GM20000 (cell line): ENCODE measurements at regions not wholly inside any gene's neighbourhood (a gene's known extent, or its start where the extent isn't known, plus 50 kb on each side); places are given as distances from the start of the nearest gene placed in this dataset.

Source experiments
- DNase-seq: peaks from one replicate; pipeline ENCODE4 v3.0.0; 2012; ENCODE audit warnings: low spot score
- CTCF ChIP-seq: IDR thresholded peaks from 2 replicates; pipeline ENCODE4 v1.5.1; 2012; ENCODE audit warnings: mild to moderate bottlenecking, control low read depth; ENCODE audit errors: extremely low read depth, missing control alignments

DNA sequence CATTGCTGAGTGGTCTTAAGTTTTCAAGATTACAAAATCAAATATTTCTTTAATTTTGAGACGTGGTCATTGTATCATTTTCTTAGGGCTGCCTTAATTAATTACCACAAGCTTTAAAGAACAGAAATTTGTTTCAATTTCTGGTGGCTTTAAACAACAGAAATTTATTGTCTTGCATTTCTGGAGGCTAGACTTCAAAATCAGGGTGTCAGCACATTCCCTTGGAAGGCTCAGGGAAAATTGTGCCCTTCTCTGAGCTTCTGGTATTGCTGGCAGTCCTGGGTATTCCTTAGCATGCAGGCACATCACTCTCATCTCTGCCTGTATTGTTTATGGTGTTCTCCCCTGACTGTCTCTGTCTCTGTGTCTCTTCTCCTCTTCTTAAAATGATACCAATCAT is 76.0 kb upstream of the PCSK2 start:
- no peak for TF ChIP-seq CTCF
- DNase-seq: no peak

- no peak for DNase-seq
Measured at GRCh38 chr20:17155401-17155800, 71.4 kb upstream of the PCSK2 start.

GRCh38 chr20:17158701-17159100 is 68.1 kb upstream of the PCSK2 start:
- no peak for TF ChIP-seq CTCF
- no peak for DNase-seq

More at GRCh38 chr20:17155401-17155800, 71.4 kb upstream of the PCSK2 start:
- no peak for TF ChIP-seq CTCF

DNA sequence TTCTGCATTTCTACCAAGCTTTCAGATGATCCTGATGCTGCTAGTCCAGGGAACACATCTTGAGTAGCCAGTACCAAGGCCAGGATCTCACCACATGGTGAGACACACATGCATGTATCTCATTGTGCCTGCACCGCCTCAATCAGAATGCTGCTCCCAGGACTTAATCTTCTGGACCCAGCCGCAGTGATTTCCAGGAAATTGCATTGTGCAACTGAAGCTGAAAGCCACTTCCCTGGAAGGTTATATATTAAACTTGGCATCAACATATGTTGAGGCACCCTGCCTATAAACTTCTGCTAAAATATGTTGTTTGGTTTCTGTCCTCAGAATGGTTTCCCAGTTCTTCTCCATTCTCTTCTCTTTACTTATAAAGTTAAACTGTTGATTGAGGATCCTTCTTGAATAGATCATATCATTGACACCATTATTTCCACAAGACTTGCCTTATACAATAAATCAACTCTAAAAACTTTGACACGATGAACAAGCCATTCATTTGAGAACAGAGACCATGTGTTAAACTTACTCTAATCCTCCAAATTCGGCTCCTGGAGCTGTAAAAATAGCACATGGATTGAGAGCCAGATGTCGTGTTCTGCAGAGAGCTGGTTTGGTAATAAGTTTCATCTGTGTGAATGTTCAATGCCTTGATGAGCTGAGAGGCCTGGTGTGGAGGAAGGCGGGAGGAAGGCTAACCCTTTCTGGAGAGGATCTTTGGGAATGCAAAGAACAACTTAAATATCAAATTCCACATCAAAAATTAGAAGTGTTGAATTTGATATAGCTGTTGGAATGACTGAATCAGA is 65.0 kb upstream of the PCSK2 start:
- TF ChIP-seq CTCF: no peak
- no peak for DNase-seq

- TF ChIP-seq CTCF: no peak
- no peak for DNase-seq
Measured at GRCh38 chr20:17168026-17168612, 58.7 kb upstream of the PCSK2 start.

GRCh38 chr20:17169585-17170136 is 57.2 kb upstream of the PCSK2 start:
- TF ChIP-seq CTCF: no peak
- no peak for DNase-seq

GRCh38 chr20:17171746-17172280 is 55.0 kb upstream of the PCSK2 start:
- no peak for DNase-seq
- no peak for TF ChIP-seq CTCF
